Neutrophil (primary cell): ENCODE measurements at regions not wholly inside any gene's neighbourhood (a gene's known extent, or its start where the extent isn't known, plus 50 kb on each side); places are given as distances from the start of the nearest gene placed in this dataset.

Experiments used
- H3K27ac ChIP-seq: fragments of 200-600 bp; sonication (generic); 2 replicates; pipeline ENCODE4 v1.5.1; 2016; ENCODE audit warnings: mild to moderate bottlenecking, moderate library complexity
- H3K27me3 ChIP-seq: fragments of 200-600 bp; sonication (generic); 2 replicates; pipeline ENCODE4 v1.6.0; 2016; ENCODE audit warnings: mild to moderate bottlenecking
- H3K36me3 ChIP-seq: fragments of 200-600 bp; sonication (generic); 2 replicates; pipeline ENCODE4 v1.5.1; 2017
- H3K4me1 ChIP-seq, 2 experiments: fragments of 200-600 bp in 1 of 2; sonication (generic) in 1 of 2; 1 replicate in 1 of 2; 2 replicates in 1 of 2; pipeline versions ENCODE4 v1.5.1 to v1.6.1; 2013 to 2016; ENCODE audit warnings: low read depth in 1 of 2, low read length in 1 of 2, mild to moderate bottlenecking in 1 of 2, moderate library complexity in 1 of 2; ENCODE audit not compliant: control insufficient read depth in 1 of 2, insufficient read depth in 1 of 2
- H3K4me3 ChIP-seq, 2 experiments: fragments of 200-600 bp in 1 of 2; sonication (generic) in 1 of 2; 1 replicate in 1 of 2; 2 replicates in 1 of 2; pipeline ENCODE4 v1.5.1; 2013 to 2016; ENCODE audit warnings: low read depth in 1 of 2, low read length in 1 of 2, mild to moderate bottlenecking in 1 of 2, moderate library complexity in 1 of 2
- H3K9me3 ChIP-seq: fragments of 200-600 bp; sonication (generic); 2 replicates; pipeline ENCODE4 v1.5.1; 2016
- TF ChIP-seq, protein P1 (sequence below): fragments of 200-600 bp; sonication (generic); IDR thresholded peaks from 2 replicates; pipeline ENCODE4 v1.5.1; 2016; ENCODE audit warnings: antibody characterized with exemption

DNA sequence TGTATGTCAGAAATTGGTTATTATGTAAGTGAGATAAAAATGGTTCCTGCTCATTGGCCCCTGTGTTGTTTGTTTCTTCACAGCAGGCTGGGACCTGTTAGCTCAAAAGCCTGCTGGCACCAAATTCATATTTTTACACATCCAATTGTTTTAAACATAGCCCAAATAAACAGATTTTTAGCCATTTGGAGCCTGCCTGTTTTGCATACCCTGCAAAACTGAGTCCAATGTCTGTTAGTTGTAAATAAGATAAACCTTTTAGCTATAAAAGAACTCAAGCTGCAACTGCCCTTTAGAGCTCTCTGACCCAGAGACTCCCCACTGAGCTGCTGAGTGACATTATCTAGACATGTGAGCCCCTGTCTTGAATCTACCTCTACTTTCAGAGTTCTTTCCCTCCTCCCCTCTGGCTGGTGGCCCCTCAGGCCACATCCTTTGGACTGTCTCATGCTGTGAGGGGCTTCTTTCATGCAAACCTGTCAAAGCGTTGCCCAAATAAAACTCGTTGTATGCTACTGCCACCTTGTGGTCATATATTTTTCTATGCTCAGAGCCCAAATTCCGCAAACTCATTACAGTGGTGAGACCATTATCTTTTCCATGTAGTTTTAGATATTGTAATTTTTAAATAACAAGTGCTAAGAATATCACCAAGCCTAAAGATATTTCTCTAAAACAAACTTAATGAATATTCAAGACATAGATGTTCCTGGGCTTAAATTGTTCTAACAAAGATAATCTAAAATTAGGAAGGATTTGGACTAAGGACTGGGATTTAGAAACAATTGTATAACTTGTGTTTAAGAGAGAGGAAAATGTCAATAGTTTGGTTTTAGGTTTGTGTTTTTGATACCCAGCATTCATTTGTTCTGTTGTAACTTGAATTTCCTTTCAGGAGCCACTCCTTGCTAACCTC is 337.9 kb downstream of the AACS start:
- Histone ChIP-seq H3K36me3 (no peaks in the 10 kb centered on the region), H3K4me3 (no peak overlapping the region), H3K27me3 (no peaks in the 10 kb centered on the region), H3K4me1 (no peaks in the 10 kb centered on the region), H3K9me3 (no peaks in the 10 kb centered on the region), H3K27ac (no peak overlapping the region)
- TF ChIP-seq, protein P1, sequence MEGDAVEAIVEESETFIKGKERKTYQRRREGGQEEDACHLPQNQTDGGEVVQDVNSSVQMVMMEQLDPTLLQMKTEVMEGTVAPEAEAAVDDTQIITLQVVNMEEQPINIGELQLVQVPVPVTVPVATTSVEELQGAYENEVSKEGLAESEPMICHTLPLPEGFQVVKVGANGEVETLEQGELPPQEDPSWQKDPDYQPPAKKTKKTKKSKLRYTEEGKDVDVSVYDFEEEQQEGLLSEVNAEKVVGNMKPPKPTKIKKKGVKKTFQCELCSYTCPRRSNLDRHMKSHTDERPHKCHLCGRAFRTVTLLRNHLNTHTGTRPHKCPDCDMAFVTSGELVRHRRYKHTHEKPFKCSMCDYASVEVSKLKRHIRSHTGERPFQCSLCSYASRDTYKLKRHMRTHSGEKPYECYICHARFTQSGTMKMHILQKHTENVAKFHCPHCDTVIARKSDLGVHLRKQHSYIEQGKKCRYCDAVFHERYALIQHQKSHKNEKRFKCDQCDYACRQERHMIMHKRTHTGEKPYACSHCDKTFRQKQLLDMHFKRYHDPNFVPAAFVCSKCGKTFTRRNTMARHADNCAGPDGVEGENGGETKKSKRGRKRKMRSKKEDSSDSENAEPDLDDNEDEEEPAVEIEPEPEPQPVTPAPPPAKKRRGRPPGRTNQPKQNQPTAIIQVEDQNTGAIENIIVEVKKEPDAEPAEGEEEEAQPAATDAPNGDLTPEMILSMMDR, result no peak

DNA sequence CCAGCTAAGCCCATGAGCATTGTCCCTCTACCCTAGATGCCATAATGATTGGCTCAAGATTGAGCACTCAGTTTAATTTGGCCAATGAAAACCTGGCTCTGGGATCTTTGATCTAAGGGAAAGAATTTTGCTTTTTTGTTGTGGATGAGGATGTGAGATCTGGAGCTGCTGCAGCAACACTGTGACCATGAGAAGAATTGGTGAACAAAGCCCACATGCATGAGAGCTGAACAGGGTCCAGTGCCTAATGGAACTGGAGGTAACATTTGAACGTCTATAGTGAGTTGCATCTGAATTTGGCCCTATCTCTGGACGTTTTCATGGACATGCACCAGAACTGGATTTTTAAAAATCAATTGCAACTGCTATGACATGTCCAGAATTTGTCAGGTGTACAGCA is 338.6 kb downstream of the AACS start:
- Histone ChIP-seq H3K36me3 (no peaks in the 10 kb centered on the region), H3K27ac (no peak overlapping the region), H3K4me3 (no peak overlapping the region), H3K9me3 (no peaks in the 10 kb centered on the region), H3K4me1 (no peaks in the 10 kb centered on the region), H3K27me3 (no peaks in the 10 kb centered on the region)
- TF ChIP-seq, protein P1, result no peak

DNA sequence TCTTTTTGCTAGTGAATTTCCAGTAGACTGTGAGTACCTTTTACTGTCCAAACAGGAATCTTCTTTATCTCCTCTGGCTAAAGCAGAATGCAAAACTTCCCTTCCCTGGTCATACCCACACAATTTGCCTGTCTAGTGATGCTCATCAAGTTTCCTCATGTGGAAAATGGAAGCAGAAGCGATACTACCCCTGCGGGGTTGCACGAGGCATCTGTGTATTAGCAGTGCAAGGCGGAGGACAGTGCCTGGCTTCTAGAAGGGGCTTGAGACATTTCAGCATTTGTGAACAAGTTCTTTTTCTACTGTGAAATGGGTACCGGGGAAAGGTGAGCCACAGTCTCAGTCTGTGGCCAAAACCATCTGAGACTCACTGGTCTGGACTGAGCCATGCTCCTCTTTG is 340.9 kb downstream of the AACS start:
- Histone ChIP-seq H3K36me3 (no peaks in the 10 kb centered on the region), H3K9me3 (no peaks in the 10 kb centered on the region), H3K4me3 (no peak overlapping the region), H3K27ac (no peak overlapping the region), H3K27me3 (no peaks in the 10 kb centered on the region), H3K4me1 (no peaks in the 10 kb centered on the region)
- TF ChIP-seq, protein P1, result no peak

DNA sequence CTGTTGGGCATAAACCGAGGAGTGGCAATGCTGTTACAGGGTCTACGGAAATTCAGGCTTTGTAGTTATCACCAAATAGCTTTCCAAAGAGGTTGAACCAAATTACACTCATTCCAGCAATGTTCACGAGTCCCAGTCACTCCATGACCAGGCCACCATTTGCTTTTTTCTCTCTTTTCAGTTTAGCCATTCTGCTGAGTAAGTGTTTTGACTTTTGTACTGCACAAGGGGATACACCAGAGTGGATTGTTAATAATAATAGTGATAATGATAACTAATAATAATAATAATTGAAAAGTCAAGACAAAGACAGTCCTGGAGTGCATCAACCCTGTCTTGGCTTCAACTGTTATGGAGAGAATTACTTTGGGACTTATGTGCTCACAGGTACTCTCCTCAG is 343.5 kb downstream of the AACS start:
- TF ChIP-seq, protein P1, result no peak
- Histone ChIP-seq H3K4me3 (no peak overlapping the region), H3K4me1 (no peaks in the 10 kb centered on the region), H3K9me3 (no peaks in the 10 kb centered on the region), H3K36me3 (no peaks in the 10 kb centered on the region), H3K27me3 (no peaks in the 10 kb centered on the region), H3K27ac (no peak overlapping the region)

DNA sequence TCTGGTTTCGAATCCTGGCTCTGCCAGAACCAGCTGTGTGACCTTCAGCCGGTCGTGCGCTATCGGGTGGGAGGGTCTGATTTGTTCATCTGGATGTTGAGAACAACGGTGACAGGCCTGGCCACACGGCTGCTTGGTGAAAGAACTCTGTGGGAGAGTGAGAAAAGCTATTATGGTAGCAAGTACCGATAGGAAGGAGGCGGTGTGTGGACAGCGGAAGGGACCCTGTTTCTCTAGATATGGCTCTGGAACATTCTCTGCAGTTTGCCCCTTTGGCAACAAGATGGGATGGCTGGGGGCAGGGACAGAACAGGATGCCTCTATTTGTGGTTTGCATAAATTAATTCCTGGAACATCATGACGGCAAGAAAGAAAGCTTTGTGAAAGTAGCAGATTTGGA is 347.3 kb downstream of the AACS start:
- Histone ChIP-seq H3K4me1 (no peaks in the 10 kb centered on the region), H3K27me3 (no peaks in the 10 kb centered on the region), H3K36me3 (no peaks in the 10 kb centered on the region), H3K27ac (no peak overlapping the region), H3K9me3 (no peaks in the 10 kb centered on the region), H3K4me3 (no peak overlapping the region)
- TF ChIP-seq, protein P1, result no peak
